ENCODE measurements at regions not wholly inside any gene's neighbourhood (a gene's known extent, or its start where the extent isn't known, plus 50 kb on each side); places are given as distances from the start of the nearest gene placed in this dataset.
A peak's percentile ranks its signal among the peaks of the same experiment; 100 is the strongest.

- Histone ChIP-seq H3K18ac (ENCODE audit: extremely low read depth, low read length) (no peak overlapping the region), H3K4me2 (ENCODE audit: insufficient read depth in 1 of 2, low read depth in 2 of 2, low read length in 2 of 2) (no peak overlapping the region), H2BK5ac (ENCODE audit: low read depth, low read length) (no peak overlapping the region), H2BK20ac (ENCODE audit: low read length) (no peak overlapping the region), H4K20me1 (replicated peaks in 1 of 2; ENCODE audit: control insufficient read depth in 1 of 2, insufficient read depth in 2 of 2, low read length in 2 of 2) (no peaks in the 10 kb centered on the region), H3K56ac (replicated peaks; ENCODE audit: insufficient read length, low read depth, low read length) (no peak overlapping the region), H3K9me3 (ENCODE audit: insufficient read depth in 2 of 2, low read depth in 1 of 2, low read length in 1 of 2) (peaks cover 13 to 14% of the 10 kb centered on the region in 2 experiments), H2BK15ac (ENCODE audit: low read length) (no peak overlapping the region), H2AFZ (ENCODE audit: low read length) (peak overlapping the region; percentile 66; the same call in 1 of the 2 replicates), H4K91ac (replicated peaks; ENCODE audit: insufficient read length, low read length) (no peak overlapping the region), H3K9ac (replicated peaks in 1 of 4; ENCODE audit: extremely low read depth in 1 of 4, low read depth in 3 of 4, low read length in 3 of 4) (no peak overlapping the region), H3K14ac (ENCODE audit: insufficient read length) (no peak overlapping the region), H2BK12ac (ENCODE audit: low read depth, low read length) (no peak overlapping the region), H3K4me3 (ENCODE audit: extremely low read depth in 1 of 4, insufficient read depth in 2 of 4, low read depth in 3 of 4, low read length in 4 of 4) (no peak overlapping the region), H3K27ac (ENCODE audit: low read depth, low read length) (no peak overlapping the region), H2BK120ac (replicated peaks; ENCODE audit: low read depth, low read length) (no peak overlapping the region), H3K27me3 (replicated peaks in 1 of 4; ENCODE audit: control insufficient read depth in 3 of 4, extremely low read depth in 1 of 4, insufficient read depth in 3 of 4, low read length in 3 of 4) (no peaks in the 10 kb centered on the region), H2AK5ac (ENCODE audit: low read depth, low read length) (no peak overlapping the region), H3K23me2 (ENCODE audit: low read depth, low read length) (no peaks in the 10 kb centered on the region), H3K4me1 (replicated peaks in 1 of 4; ENCODE audit: control insufficient read depth in 3 of 4, insufficient read depth in 4 of 4, low read length in 3 of 4) (peaks cover 0 to 7% (median 0%) of the 10 kb centered on the region in 4 experiments; a peak in 1 of 7 replicates), H3K36me3 (ENCODE audit: control insufficient read depth in 2 of 4, insufficient read depth in 4 of 4, low read length in 3 of 4) (no peaks in the 10 kb centered on the region), H4K5ac (ENCODE audit: insufficient read length, low read depth, low read length) (no peak overlapping the region), H3K4ac (replicated peaks; ENCODE audit: insufficient read length, low read depth, low read length) (no peak overlapping the region), H4K8ac (ENCODE audit: extremely low read depth, insufficient read depth, low read length) (no peak overlapping the region), H3K79me2 (ENCODE audit: control insufficient read depth in 1 of 2, insufficient read depth in 2 of 2, low read length in 2 of 2) (no peaks in the 10 kb centered on the region), H3K79me1 (ENCODE audit: low read depth, low read length) (no peaks in the 10 kb centered on the region), H3K23ac (ENCODE audit: insufficient read length) (no peak overlapping the region)
- ChIA-PET CTCF (ENCODE audit: partially characterized antibody) (interaction anchor here (3.0 kb wide), 1 partner anchor 13 kb away, joined by 13 read pairs; no protein-coding TSS in a partner anchor), POLR2A (ENCODE audit: partially characterized antibody) (interaction anchor here (0.7 kb wide), 1 partner anchor 387 kb away, joined by 3 read pairs; the partner anchor contains the start of gene CHD6)
- no peak for DNase-seq (ENCODE audit: low read depth in 1 of 2, low spot score in 2 of 2)
- TF ChIP-seq POLR2AphosphoS5 (IDR thresholded peaks at IDR 0.05; ENCODE audit: low read depth, low read length), result no peak
- TF ChIP-seq EZH2 (IDR thresholded peaks at IDR 0.05; ENCODE audit: low read depth, low read length, severe bottlenecking), result no peak
- TF ChIP-seq TCF12 (IDR thresholded peaks at IDR 0.05; ENCODE audit: low read depth, low read length), result no peak
- TF ChIP-seq TBP (IDR thresholded peaks at IDR 0.05; ENCODE audit: low read depth, low read length), result no peak
- no peak for TF ChIP-seq ZNF274 (IDR thresholded peaks at IDR 0.05; ENCODE audit: borderline replicate concordance, extremely low read depth, low read length)
- no peak for TF ChIP-seq SAP30 (IDR thresholded peaks at IDR 0.05; ENCODE audit: insufficient read depth, insufficient replicate concordance, low read length)
- TF ChIP-seq BCL11A (IDR thresholded peaks at IDR 0.05; ENCODE audit: low read depth in 2 of 2, low read length in 2 of 2), result no peak
- no peak for TF ChIP-seq KDM1A (IDR thresholded peaks at IDR 0.05; ENCODE audit: borderline replicate concordance, low read length)
- no peak for TF ChIP-seq MAX (IDR thresholded peaks at IDR 0.05)
- TF ChIP-seq EP300 (IDR thresholded peaks at IDR 0.05; ENCODE audit: borderline replicate concordance in 1 of 2, low read depth in 2 of 2, low read length in 2 of 2), result no peak
- no peak for TF ChIP-seq KDM5A (IDR thresholded peaks at IDR 0.05; ENCODE audit: low read length)
- TF ChIP-seq CHD2 (IDR thresholded peaks at IDR 0.05; ENCODE audit: low read length), result no peak
- FAIRE-seq, result no peak
Measured at GRCh38 chr20:42005211-42005610, 387.0 kb upstream of the CHD6 start.

All from H1 (cell line).